ENCODE measurements at regions not wholly inside any gene's neighbourhood (a gene's known extent, or its start where the extent isn't known, plus 50 kb on each side); places are given as distances from the start of the nearest gene placed in this dataset.
"Not testable (repeated sequence)": the region's sequence is repeated elsewhere in the genome, so short reads cannot be mapped to it uniquely, and the experiment has no call there.

- TF ChIP-seq CTCF (IDR thresholded peaks at IDR 0.05; ENCODE audit: insufficient read depth, low read length, poor library complexity, severe bottlenecking); EZH2phosphoT487 (conservative IDR thresholded peaks at IDR 0.05; ENCODE audit: low read length): not testable (repeated sequence)
These were observed 88.2 kb upstream of the ADORA2B start for GRCh38 chr17:15856745-15857144.
